ENCODE measurements at regions not wholly inside any gene's neighbourhood (a gene's known extent, or its start where the extent isn't known, plus 50 kb on each side); places are given as distances from the start of the nearest gene placed in this dataset.

DNA sequence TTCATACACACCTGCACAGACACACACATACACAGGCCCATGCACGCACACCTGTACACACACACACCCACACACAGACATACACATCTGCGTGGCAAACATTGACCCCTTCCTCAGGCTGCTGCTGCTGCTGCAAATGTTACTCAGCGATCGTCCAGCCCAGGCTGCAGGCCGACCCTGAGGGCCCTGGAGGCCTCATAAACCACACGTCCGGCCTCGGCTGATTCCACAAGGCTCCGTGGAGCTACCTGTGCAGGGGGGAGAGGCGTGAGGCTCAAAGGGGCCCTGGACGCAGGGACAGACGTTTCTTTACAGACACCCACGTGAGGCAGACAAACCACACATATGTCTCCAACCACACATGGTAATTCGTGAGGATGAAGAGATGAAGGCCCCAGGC lies 53.9 kb upstream of the PPP2R3B start:
- TF ChIP-seq CTCF (IDR thresholded peaks at IDR 0.05) (no peak), EP300 (IDR thresholded peaks at IDR 0.05) (no peak)
